Left lung (tissue), 4 donors: ENCODE measurements at regions not wholly inside any gene's neighbourhood (a gene's known extent, or its start where the extent isn't known, plus 50 kb on each side); places are given as distances from the start of the nearest gene placed in this dataset.

Experiments used
- ATAC-seq: fragments of 200-7000 bp; cut with Tn5 transposase; one replicate; pipeline ENCODE4 v1.9.1; 2020; ENCODE audit warnings: moderate library complexity
- DNase-seq, 4 donors: peaks; one replicate each; pipeline ENCODE4 v3.0.0-alpha.2; 2013 to 2020
- H3K27ac ChIP-seq, 2 donors: fragments of 200-600 bp; sonication (generic) in 1 of 2; one replicate each; pipeline versions ENCODE4 v1.5.0 to v1.8.0; 2020 to 2021
- H3K27me3 ChIP-seq, 2 donors: fragments of 200-600 bp; sonication (generic) in 1 of 2; one replicate each; pipeline versions ENCODE4 v1.5.0 to v1.8.0; 2020 to 2021
- H3K36me3 ChIP-seq, 2 donors: fragments of 200-600 bp; sonication (generic) in 1 of 2; one replicate each; pipeline versions ENCODE4 v1.5.0 to v1.8.0; 2020 to 2021
- H3K4me1 ChIP-seq, 2 donors: fragments of 200-600 bp; one replicate each; pipeline ENCODE4 v1.8.0; 2021
- H3K4me3 ChIP-seq, 2 donors: fragments of 200-600 bp; sonication (generic) in 1 of 2; one replicate each; pipeline versions ENCODE4 v1.5.0 to v1.8.0; 2020 to 2021; ENCODE audit warnings: mild to moderate bottlenecking in 1 of 2
- H3K9me3 ChIP-seq, 2 donors: fragments of 200-600 bp; sonication (generic) in 1 of 2; one replicate each; pipeline versions ENCODE4 v1.5.0 to v1.8.0; 2020 to 2021
- CTCF ChIP-seq, 2 donors: fragments of 200-600 bp; sonication (generic) in 1 of 2; IDR thresholded peaks; one replicate each; pipeline versions ENCODE4 v1.5.0 to v1.8.0; 2021; ENCODE audit warnings: antibody characterized with exemption in 2 of 2
- intact Hi-C, 2 donors: fragments of 100-400 bp; cut with DNase I; formaldehyde crosslinking; loops; one replicate each; pipeline versions ENCODE4 v1.11.2 to v1.14.2; 2022
- donor health status: DM: no; HTN: yes; CAD: no.
- donor health status: DM: no; HTN: no; CAD: no.

- Histone ChIP-seq H3K4me1 (no peaks in the 10 kb centered on the region), H3K4me3 (no peak overlapping the region), H3K36me3 (no peaks in the 10 kb centered on the region), H3K27me3 (no peaks in the 10 kb centered on the region), H3K27ac (no peak overlapping the region), H3K9me3 (peaks cover 0 to 21% of the 10 kb centered on the region in 2 donors)
- TF ChIP-seq CTCF (IDR thresholded peaks at IDR 0.05) = no peak
- DNase-seq = no peak
- no peak for ATAC-seq
- intact Hi-C loops = loop anchor here in 1 of 2 donors (5.0 kb wide), 1 partner anchor 433 kb away; no protein-coding TSS in a partner anchor
Measured at GRCh38 chr7:64614812-64615211, 51.1 kb upstream of the ZNF107 start.

DNA sequence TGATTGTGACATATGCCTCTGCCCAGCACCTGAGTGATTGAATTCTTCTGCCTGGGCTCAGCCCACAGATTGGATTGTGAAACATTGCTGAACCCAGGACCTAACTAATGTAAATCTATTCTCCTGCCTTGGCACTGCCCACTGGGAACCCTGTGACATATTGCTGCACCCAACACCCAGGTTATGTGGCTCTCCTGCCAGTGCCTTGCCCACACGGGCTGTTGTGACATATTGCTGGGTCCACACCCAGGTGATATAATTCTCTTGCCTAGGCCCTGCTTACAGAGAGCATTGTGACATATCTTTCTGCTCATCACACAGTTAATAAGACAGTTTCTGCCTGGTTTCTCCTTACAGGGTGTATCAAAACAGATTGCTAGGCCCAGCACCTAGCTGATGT lies 50.8 kb upstream of the ZNF680 start:
- intact Hi-C loops = no loop called here
- Histone ChIP-seq H3K4me1 (no peaks in the 10 kb centered on the region), H3K36me3 (no peaks in the 10 kb centered on the region)

More for the DNA sequence above, 50.8 kb upstream of the ZNF680 start:
- no peak overlapping the region for H3K4me3 ChIP-seq
- no peak for TF ChIP-seq CTCF (IDR thresholded peaks at IDR 0.05)
- H3K27ac ChIP-seq = no peak overlapping the region
- ATAC-seq (no peak), DNase-seq (no peak)
- H3K9me3 ChIP-seq = peaks cover 0 to 10% of the 10 kb centered on the region in 2 donors
- H3K27me3 ChIP-seq = no peaks in the 10 kb centered on the region
